ENCODE measurements at regions not wholly inside any gene's neighbourhood (a gene's known extent, or its start where the extent isn't known, plus 50 kb on each side); places are given as distances from the start of the nearest gene placed in this dataset.
"Not testable (repeated sequence)": the region's sequence is repeated elsewhere in the genome, so short reads cannot be mapped to it uniquely, and the experiment has no call there.

DNA sequence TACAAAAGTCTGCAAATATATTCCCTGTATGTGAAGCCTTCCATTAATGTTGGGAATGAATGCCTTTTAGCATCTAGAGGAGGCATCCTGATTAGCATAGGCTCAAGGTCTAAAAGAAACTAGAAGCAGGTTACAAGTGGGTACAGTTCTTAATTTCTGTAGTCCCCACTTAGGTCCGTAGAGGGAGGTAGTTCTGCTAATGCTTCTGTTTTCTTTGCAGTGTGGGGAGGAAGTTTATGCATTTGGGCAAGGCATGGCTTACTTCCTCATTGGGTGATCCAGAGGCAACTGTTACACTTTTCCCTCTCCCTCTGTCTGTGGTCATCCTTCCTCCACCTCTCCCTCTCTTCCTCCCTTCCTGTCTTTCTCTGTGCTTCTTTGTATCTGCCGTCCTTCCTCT lies 108.4 kb upstream of the ZKSCAN2 start:
- ATAC-seq (peak; percentile 87), DNase-seq (ENCODE audit: low spot score) (no peak)
- POLR2A ChIA-PET: no interaction called here
- CTCF ChIA-PET: no interaction called here
- H3K27ac Mint-ChIP-seq: no peak overlapping the region
- no peak overlapping the region for H3K4me3 Mint-ChIP-seq
- H3K9me3 Mint-ChIP-seq: peaks cover 9% of the 10 kb centered on the region
- H3K36me3 Mint-ChIP-seq: no peaks in the 10 kb centered on the region
- TF ChIP-seq, protein P1, sequence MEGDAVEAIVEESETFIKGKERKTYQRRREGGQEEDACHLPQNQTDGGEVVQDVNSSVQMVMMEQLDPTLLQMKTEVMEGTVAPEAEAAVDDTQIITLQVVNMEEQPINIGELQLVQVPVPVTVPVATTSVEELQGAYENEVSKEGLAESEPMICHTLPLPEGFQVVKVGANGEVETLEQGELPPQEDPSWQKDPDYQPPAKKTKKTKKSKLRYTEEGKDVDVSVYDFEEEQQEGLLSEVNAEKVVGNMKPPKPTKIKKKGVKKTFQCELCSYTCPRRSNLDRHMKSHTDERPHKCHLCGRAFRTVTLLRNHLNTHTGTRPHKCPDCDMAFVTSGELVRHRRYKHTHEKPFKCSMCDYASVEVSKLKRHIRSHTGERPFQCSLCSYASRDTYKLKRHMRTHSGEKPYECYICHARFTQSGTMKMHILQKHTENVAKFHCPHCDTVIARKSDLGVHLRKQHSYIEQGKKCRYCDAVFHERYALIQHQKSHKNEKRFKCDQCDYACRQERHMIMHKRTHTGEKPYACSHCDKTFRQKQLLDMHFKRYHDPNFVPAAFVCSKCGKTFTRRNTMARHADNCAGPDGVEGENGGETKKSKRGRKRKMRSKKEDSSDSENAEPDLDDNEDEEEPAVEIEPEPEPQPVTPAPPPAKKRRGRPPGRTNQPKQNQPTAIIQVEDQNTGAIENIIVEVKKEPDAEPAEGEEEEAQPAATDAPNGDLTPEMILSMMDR (IDR thresholded peaks at IDR 0.05): 0 out of 2 replicates have a peak, but pooled peaks have one; percentile 8
- TF ChIP-seq, protein P2, sequence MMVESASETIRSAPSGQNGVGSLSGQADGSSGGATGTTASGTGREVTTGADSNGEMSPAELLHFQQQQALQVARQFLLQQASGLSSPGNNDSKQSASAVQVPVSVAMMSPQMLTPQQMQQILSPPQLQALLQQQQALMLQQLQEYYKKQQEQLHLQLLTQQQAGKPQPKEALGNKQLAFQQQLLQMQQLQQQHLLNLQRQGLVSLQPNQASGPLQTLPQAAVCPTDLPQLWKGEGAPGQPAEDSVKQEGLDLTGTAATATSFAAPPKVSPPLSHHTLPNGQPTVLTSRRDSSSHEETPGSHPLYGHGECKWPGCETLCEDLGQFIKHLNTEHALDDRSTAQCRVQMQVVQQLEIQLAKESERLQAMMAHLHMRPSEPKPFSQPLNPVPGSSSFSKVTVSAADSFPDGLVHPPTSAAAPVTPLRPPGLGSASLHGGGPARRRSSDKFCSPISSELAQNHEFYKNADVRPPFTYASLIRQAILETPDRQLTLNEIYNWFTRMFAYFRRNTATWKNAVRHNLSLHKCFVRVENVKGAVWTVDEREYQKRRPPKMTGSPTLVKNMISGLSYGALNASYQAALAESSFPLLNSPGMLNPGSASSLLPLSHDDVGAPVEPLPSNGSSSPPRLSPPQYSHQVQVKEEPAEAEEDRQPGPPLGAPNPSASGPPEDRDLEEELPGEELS (CRISPR knock-in tag; IDR thresholded peaks at IDR 0.05): no peak
- H3K27me3 Mint-ChIP-seq (ENCODE audit: low read depth): no peaks in the 10 kb centered on the region
- H3K4me1 Mint-ChIP-seq: no peaks in the 10 kb centered on the region; the same call in 1 of the 2 replicates

DNA sequence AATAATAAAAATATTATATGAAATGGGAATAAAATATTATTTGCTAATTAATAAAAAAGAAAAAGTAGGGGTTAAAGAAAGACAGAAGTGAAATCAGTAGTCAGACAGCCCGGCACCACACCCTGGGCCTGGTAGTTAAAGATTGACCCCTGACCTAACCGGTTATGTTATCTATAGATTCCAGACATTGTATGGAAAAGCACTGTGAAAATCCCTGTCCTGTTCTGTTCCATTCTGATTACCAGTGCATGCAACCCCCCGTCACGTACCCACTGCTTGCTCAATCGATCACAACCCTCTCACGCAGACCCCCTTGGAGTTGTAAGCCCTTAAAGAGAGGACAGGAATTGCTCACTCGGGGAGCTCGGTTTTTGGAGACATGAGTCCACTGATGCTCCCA lies 101.9 kb upstream of the ZKSCAN2 start:
- CTCF ChIA-PET; ATAC-seq; H3K4me3 Mint-ChIP-seq; H3K9me3 Mint-ChIP-seq; DNase-seq (ENCODE audit: low spot score); H3K27ac Mint-ChIP-seq; H3K27me3 Mint-ChIP-seq (ENCODE audit: low read depth); H3K36me3 Mint-ChIP-seq; H3K4me1 Mint-ChIP-seq; POLR2A ChIA-PET: not testable (repeated sequence)

DNA sequence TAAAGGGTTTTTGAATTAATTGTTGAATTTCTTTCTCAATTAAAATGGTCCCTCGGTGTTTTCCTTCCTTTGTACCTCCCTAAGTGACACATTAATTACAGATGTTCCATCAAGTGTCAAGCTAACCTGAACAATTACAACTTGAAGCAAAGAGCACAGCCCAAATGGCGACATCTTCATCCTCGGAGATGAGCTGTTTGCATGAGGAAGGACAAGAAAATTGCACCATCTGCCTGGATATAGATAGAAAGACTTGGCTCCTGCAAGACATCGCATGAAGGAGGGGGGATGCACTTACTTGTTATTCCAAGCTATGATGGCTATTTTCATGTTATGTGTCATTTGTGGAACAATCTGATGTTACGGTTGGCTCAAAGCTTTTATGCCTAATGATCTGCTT lies 86.4 kb upstream of the ZKSCAN2 start:
- Mint-ChIP-seq H3K36me3 (no peaks in the 10 kb centered on the region), H3K27me3 (ENCODE audit: low read depth) (no peaks in the 10 kb centered on the region), H3K4me3 (no peak overlapping the region), H3K9me3 (peaks cover 11% of the 10 kb centered on the region), H3K27ac (no peak overlapping the region), H3K4me1 (peaks cover 5% of the 10 kb centered on the region; the same call in 1 of the 2 replicates)
- no peak for DNase-seq (ENCODE audit: low spot score)
- no peak for ATAC-seq
- ChIA-PET CTCF (no interaction called here), POLR2A (no interaction called here)
- TF ChIP-seq FOXP1 (CRISPR knock-in tag; IDR thresholded peaks at IDR 0.05; ENCODE audit: borderline replicate concordance): no peak
- no peak for TF ChIP-seq HMGA2 (CRISPR knock-in tag; IDR thresholded peaks at IDR 0.05)
- no peak for TF ChIP-seq NR2C2 (CRISPR knock-in tag; IDR thresholded peaks at IDR 0.05)
- TF ChIP-seq RELA (CRISPR knock-in tag; IDR thresholded peaks at IDR 0.05; ENCODE audit: borderline replicate concordance): no peak
- TF ChIP-seq, protein P3, sequence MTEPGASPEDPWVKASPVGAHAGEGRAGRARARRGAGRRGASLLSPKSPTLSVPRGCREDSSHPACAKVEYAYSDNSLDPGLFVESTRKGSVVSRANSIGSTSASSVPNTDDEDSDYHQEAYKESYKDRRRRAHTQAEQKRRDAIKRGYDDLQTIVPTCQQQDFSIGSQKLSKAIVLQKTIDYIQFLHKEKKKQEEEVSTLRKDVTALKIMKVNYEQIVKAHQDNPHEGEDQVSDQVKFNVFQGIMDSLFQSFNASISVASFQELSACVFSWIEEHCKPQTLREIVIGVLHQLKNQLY (CRISPR knock-in tag; IDR thresholded peaks at IDR 0.05): no peak
- TF ChIP-seq CREB1 (CRISPR knock-in tag; IDR thresholded peaks at IDR 0.05): no peak
- TF ChIP-seq NFATC4 (CRISPR knock-in tag; IDR thresholded peaks at IDR 0.05): no peak
- no peak for TF ChIP-seq JAZF1 (CRISPR knock-in tag; IDR thresholded peaks at IDR 0.05)
- no peak for TF ChIP-seq KAT7 (CRISPR knock-in tag; IDR thresholded peaks at IDR 0.05; ENCODE audit: borderline replicate concordance)
- TF ChIP-seq, protein P4, sequence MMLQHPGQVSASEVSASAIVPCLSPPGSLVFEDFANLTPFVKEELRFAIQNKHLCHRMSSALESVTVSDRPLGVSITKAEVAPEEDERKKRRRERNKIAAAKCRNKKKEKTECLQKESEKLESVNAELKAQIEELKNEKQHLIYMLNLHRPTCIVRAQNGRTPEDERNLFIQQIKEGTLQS (CRISPR knock-in tag; conservative IDR thresholded peaks at IDR 0.05): no peak
- TF ChIP-seq ZNF396 (CRISPR knock-in tag; IDR thresholded peaks at IDR 0.05; ENCODE audit: borderline replicate concordance): no peak
- TF ChIP-seq, protein P5, sequence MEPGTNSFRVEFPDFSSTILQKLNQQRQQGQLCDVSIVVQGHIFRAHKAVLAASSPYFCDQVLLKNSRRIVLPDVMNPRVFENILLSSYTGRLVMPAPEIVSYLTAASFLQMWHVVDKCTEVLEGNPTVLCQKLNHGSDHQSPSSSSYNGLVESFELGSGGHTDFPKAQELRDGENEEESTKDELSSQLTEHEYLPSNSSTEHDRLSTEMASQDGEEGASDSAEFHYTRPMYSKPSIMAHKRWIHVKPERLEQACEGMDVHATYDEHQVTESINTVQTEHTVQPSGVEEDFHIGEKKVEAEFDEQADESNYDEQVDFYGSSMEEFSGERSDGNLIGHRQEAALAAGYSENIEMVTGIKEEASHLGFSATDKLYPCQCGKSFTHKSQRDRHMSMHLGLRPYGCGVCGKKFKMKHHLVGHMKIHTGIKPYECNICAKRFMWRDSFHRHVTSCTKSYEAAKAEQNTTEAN (CRISPR knock-in tag; IDR thresholded peaks at IDR 0.05): no peak
- TF ChIP-seq TCF7 (CRISPR knock-in tag; IDR thresholded peaks at IDR 0.05; ENCODE audit: low read depth): no peak
- TF ChIP-seq, protein P6, sequence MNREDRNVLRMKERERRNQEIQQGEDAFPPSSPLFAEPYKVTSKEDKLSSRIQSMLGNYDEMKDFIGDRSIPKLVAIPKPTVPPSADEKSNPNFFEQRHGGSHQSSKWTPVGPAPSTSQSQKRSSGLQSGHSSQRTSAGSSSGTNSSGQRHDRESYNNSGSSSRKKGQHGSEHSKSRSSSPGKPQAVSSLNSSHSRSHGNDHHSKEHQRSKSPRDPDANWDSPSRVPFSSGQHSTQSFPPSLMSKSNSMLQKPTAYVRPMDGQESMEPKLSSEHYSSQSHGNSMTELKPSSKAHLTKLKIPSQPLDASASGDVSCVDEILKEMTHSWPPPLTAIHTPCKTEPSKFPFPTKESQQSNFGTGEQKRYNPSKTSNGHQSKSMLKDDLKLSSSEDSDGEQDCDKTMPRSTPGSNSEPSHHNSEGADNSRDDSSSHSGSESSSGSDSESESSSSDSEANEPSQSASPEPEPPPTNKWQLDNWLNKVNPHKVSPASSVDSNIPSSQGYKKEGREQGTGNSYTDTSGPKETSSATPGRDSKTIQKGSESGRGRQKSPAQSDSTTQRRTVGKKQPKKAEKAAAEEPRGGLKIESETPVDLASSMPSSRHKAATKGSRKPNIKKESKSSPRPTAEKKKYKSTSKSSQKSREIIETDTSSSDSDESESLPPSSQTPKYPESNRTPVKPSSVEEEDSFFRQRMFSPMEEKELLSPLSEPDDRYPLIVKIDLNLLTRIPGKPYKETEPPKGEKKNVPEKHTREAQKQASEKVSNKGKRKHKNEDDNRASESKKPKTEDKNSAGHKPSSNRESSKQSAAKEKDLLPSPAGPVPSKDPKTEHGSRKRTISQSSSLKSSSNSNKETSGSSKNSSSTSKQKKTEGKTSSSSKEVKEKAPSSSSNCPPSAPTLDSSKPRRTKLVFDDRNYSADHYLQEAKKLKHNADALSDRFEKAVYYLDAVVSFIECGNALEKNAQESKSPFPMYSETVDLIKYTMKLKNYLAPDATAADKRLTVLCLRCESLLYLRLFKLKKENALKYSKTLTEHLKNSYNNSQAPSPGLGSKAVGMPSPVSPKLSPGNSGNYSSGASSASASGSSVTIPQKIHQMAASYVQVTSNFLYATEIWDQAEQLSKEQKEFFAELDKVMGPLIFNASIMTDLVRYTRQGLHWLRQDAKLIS (CRISPR knock-in tag; IDR thresholded peaks at IDR 0.05; ENCODE audit: borderline replicate concordance): no peak
- TF ChIP-seq, protein P7, sequence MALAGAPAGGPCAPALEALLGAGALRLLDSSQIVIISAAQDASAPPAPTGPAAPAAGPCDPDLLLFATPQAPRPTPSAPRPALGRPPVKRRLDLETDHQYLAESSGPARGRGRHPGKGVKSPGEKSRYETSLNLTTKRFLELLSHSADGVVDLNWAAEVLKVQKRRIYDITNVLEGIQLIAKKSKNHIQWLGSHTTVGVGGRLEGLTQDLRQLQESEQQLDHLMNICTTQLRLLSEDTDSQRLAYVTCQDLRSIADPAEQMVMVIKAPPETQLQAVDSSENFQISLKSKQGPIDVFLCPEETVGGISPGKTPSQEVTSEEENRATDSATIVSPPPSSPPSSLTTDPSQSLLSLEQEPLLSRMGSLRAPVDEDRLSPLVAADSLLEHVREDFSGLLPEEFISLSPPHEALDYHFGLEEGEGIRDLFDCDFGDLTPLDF (CRISPR knock-in tag; IDR thresholded peaks at IDR 0.05): no peak
- TF ChIP-seq, protein P8, sequence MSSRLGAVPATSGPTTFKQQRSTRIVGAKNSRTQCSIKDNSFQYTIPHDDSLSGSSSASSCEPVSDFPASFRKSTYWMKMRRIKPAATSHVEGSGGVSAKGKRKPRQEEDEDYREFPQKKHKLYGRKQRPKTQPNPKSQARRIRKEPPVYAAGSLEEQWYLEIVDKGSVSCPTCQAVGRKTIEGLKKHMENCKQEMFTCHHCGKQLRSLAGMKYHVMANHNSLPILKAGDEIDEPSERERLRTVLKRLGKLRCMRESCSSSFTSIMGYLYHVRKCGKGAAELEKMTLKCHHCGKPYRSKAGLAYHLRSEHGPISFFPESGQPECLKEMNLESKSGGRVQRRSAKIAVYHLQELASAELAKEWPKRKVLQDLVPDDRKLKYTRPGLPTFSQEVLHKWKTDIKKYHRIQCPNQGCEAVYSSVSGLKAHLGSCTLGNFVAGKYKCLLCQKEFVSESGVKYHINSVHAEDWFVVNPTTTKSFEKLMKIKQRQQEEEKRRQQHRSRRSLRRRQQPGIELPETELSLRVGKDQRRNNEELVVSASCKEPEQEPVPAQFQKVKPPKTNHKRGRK (CRISPR knock-in tag; IDR thresholded peaks at IDR 0.05; ENCODE audit: borderline replicate concordance): no peak
- no peak for TF ChIP-seq FOXJ3 (CRISPR knock-in tag; IDR thresholded peaks at IDR 0.05; ENCODE audit: borderline replicate concordance)

Measured in WTC11 (cell line).